Osteoblast (primary cell): ENCODE measurements at regions not wholly inside any gene's neighbourhood (a gene's known extent, or its start where the extent isn't known, plus 50 kb on each side); places are given as distances from the start of the nearest gene placed in this dataset.
A peak's percentile ranks its signal among the peaks of the same experiment; 100 is the strongest.

Source experiments
- DNase-seq: peaks from one replicate; pipeline ENCODE4 v3.0.0; 2011; ENCODE audit warnings: low spot score, mixed read lengths; ENCODE audit not compliant: insufficient read length; ENCODE audit errors: missing footprints
- H2AFZ ChIP-seq: 2 replicates; pipeline ENCODE4 v1.6.0; 2011; ENCODE audit warnings: mild to moderate bottlenecking, low read length
- H3K27ac ChIP-seq: 2 replicates; pipeline ENCODE4 v1.5.1; 2011; ENCODE audit warnings: mild to moderate bottlenecking, low read depth, low read length, moderate library complexity
- H3K27me3 ChIP-seq: 2 replicates; pipeline ENCODE4 v1.6.0; 2012; ENCODE audit warnings: mild to moderate bottlenecking, control low read depth, inconsistent platforms, low read length, moderate library complexity; ENCODE audit not compliant: insufficient read depth
- H3K36me3 ChIP-seq: 2 replicates; pipeline ENCODE4 v1.5.1; 2011; ENCODE audit warnings: mild to moderate bottlenecking, low read length, control low read depth, moderate library complexity; ENCODE audit not compliant: insufficient read depth
- H3K4me1 ChIP-seq: 2 replicates; pipeline ENCODE4 v1.5.1; 2011; ENCODE audit warnings: mild to moderate bottlenecking, low read length, control low read depth, moderate library complexity; ENCODE audit not compliant: insufficient read depth
- H3K4me2 ChIP-seq: 2 replicates; pipeline ENCODE4 v1.6.0; 2011; ENCODE audit warnings: mild to moderate bottlenecking, low read length; ENCODE audit not compliant: insufficient read depth
- H3K4me3 ChIP-seq: fragments of 200-600 bp; sonication (generic); 3 replicates; pipeline ENCODE4 v1.5.1; 2012; ENCODE audit warnings: mild to moderate bottlenecking, low read length, inconsistent platforms; ENCODE audit not compliant: insufficient read depth
- H3K79me2 ChIP-seq: 2 replicates; pipeline ENCODE4 v1.6.0; 2012; ENCODE audit warnings: mild to moderate bottlenecking, low read length, control low read depth, inconsistent platforms; ENCODE audit not compliant: insufficient read depth
- H3K9me3 ChIP-seq: 2 replicates; pipeline ENCODE4 v1.5.1; 2011; ENCODE audit warnings: low read depth, low read length, control low read depth
- H4K20me1 ChIP-seq: 2 replicates; pipeline ENCODE4 v1.6.0; 2012; ENCODE audit warnings: mild to moderate bottlenecking, low read length, control low read depth; ENCODE audit not compliant: insufficient read depth
- TF ChIP-seq, protein P1 (sequence below): IDR thresholded peaks from 2 replicates; pipeline ENCODE4 v1.5.1; 2011; ENCODE audit warnings: mild to moderate bottlenecking, low read depth, low read length, moderate library complexity; ENCODE audit errors: extremely low read depth

DNA sequence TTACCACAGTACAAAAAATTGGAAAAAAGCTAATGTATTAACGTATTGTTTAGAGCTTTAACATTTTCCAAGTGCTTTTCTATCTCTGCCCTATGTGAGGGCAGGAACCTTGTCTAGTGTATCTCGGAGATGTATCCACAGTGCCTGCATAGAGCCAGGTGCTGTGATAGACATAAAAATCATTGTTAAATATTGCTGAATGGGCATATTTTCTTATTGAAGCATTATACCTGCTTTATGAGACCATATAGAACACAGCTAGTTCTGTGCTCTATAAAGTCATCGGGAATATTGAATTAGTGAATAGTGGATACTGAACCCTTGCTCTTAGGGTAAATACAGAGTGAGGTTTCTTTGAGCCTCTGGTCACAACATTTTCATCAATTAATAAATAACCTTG lies 163.0 kb downstream of the RNF144B start:
- no peaks in the 10 kb centered on the region for H3K79me2 ChIP-seq
- TF ChIP-seq, protein P1, sequence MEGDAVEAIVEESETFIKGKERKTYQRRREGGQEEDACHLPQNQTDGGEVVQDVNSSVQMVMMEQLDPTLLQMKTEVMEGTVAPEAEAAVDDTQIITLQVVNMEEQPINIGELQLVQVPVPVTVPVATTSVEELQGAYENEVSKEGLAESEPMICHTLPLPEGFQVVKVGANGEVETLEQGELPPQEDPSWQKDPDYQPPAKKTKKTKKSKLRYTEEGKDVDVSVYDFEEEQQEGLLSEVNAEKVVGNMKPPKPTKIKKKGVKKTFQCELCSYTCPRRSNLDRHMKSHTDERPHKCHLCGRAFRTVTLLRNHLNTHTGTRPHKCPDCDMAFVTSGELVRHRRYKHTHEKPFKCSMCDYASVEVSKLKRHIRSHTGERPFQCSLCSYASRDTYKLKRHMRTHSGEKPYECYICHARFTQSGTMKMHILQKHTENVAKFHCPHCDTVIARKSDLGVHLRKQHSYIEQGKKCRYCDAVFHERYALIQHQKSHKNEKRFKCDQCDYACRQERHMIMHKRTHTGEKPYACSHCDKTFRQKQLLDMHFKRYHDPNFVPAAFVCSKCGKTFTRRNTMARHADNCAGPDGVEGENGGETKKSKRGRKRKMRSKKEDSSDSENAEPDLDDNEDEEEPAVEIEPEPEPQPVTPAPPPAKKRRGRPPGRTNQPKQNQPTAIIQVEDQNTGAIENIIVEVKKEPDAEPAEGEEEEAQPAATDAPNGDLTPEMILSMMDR, result no peak

DNA sequence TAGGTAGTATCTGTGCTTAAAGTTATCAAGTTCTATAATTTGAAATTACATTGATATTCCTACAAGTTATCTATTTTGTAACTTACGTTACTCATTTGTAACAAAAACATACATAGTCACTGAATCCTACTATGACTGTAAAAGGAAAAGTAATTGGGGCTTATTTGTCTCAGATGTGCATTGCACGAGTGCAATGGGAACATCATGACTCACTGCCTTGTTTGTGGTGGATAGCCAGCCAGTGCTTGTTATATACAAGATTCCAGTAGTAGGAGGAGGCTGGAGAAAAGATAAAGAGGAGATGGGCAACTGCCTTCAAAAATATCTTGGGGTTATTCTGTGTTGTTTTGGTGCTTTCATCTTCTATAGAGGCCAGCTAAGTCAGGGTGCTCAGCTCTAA lies 164.1 kb downstream of the RNF144B start:
- no peaks in the 10 kb centered on the region for H3K36me3 ChIP-seq
- H3K4me2 ChIP-seq, result no peak overlapping the region
- peaks cover 3% of the 10 kb centered on the region for H3K4me1 ChIP-seq
- DNase-seq, result peak; percentile 73
- no peaks in the 10 kb centered on the region for H4K20me1 ChIP-seq
- no peak overlapping the region for H3K27ac ChIP-seq
- no peak overlapping the region for H3K4me3 ChIP-seq
- no peak overlapping the region for H2AFZ ChIP-seq
- TF ChIP-seq, protein P1, result no peak
- no peaks in the 10 kb centered on the region for H3K79me2 ChIP-seq
- H3K9me3 ChIP-seq, result no peaks in the 10 kb centered on the region
- H3K27me3 ChIP-seq, result no peaks in the 10 kb centered on the region

More for the DNA sequence above, 163.0 kb downstream of the RNF144B start:
- H4K20me1 ChIP-seq, result no peaks in the 10 kb centered on the region
- no peaks in the 10 kb centered on the region for H3K9me3 ChIP-seq
- H3K36me3 ChIP-seq, result no peaks in the 10 kb centered on the region
- H2AFZ ChIP-seq, result no peak overlapping the region
- H3K27me3 ChIP-seq, result no peaks in the 10 kb centered on the region
- H3K4me3 ChIP-seq, result no peak overlapping the region
- DNase-seq, result no peak
- no peak overlapping the region for H3K4me2 ChIP-seq
- peaks cover 3% of the 10 kb centered on the region for H3K4me1 ChIP-seq
- H3K27ac ChIP-seq, result no peak overlapping the region

DNA sequence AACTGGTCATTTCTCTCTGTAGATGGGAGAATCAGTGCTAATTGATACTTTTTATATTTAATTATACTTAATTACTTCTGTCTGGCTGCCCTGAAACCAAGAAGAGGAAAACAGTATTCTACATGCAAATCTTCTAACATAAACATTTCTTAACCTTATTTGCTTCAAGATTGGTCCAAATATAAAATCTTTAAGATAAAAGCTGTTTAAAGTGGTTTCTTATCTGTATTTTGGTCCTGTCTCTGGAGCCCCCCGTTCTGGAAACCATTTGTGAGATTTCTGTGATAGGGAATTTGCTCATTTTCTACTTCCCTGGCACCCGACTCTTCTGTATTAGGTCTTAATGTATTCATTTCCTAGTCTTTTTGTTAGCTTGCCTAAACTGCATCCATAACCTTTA lies 168.6 kb downstream of the RNF144B start:
- peaks cover 3% of the 10 kb centered on the region for H3K4me1 ChIP-seq
- no peak overlapping the region for H3K4me3 ChIP-seq
- TF ChIP-seq, protein P1, result no peak
- H3K36me3 ChIP-seq, result no peaks in the 10 kb centered on the region
- H2AFZ ChIP-seq, result no peak overlapping the region
- no peaks in the 10 kb centered on the region for H3K79me2 ChIP-seq
- DNase-seq, result no peak
- H3K27me3 ChIP-seq, result no peaks in the 10 kb centered on the region
- H4K20me1 ChIP-seq, result no peaks in the 10 kb centered on the region
- H3K4me2 ChIP-seq, result no peak overlapping the region
- H3K9me3 ChIP-seq, result no peaks in the 10 kb centered on the region
- H3K27ac ChIP-seq, result no peak overlapping the region

DNA sequence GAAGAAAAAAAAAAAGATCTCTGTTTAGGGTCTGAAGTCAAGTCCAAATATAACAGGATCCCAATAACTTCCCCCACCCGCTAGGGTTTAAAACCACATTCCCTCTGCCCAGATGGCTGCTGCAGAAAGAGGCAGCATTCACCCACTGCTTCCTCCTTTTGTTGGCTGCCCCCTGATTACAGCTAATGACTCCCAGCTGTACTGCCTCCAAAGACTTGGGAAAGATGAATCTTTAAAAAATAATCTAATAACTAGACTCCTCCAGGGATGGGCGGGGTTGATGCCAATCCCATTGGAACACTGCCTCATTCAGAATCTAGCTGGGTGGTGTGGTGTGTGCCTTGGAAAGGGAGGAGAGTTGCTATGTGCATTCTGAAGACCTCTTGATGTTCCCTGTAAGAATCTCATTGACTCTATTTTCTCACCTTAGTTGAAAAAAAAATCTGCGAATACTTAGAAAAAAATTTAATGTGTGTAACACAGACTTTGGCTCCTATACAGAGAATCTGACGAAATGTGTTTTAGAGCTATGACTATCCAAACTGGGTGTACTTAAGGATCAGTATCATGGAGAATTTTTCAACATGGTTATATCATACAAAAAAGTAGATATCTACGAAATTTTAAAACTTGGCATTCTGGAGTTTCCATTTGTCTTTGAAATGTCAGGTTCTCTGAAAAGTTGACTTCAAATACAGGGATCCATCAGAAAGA lies 174.0 kb downstream of the RNF144B start:
- H3K36me3 ChIP-seq, result no peaks in the 10 kb centered on the region
- H4K20me1 ChIP-seq, result no peaks in the 10 kb centered on the region
- peaks cover 4% of the 10 kb centered on the region for H3K27me3 ChIP-seq
- no peak overlapping the region for H3K4me2 ChIP-seq
- TF ChIP-seq, protein P1, result no peak
- no peaks in the 10 kb centered on the region for H3K79me2 ChIP-seq
- H3K4me1 ChIP-seq, result no peaks in the 10 kb centered on the region
- DNase-seq, result no peak
- no peak overlapping the region for H3K27ac ChIP-seq
- no peak overlapping the region for H2AFZ ChIP-seq
- no peak overlapping the region for H3K4me3 ChIP-seq
- H3K9me3 ChIP-seq, result no peaks in the 10 kb centered on the region
